ENCODE measurements at regions not wholly inside any gene's neighbourhood (a gene's known extent, or its start where the extent isn't known, plus 50 kb on each side); places are given as distances from the start of the nearest gene placed in this dataset.

DNA sequence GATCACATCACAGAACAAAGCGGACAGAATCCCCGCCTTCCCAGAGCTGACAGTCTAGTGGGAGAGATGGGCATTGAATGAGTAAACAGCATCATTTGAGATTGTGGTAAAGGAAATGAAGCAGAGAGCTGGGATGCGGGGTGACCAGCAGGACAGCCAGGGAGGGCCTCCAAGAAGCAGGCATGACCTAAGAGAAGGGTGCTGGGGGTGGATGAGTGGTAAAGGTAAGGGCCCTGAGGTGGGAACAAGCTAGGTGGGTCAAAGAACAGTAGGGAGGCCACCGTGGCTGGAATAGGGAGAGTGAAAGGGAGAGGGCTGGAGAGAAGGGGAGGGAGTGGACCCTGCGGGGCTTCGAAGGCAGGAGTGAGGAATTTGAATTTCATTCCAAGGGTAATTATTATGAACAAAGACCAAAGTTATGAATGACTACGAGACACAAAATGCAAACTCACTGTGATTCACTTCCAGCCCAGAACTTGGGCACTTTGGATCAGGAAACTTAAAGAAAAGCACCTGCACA is 61.4 kb downstream of the CEBPB start:
- TF ChIP-seq, protein P1, sequence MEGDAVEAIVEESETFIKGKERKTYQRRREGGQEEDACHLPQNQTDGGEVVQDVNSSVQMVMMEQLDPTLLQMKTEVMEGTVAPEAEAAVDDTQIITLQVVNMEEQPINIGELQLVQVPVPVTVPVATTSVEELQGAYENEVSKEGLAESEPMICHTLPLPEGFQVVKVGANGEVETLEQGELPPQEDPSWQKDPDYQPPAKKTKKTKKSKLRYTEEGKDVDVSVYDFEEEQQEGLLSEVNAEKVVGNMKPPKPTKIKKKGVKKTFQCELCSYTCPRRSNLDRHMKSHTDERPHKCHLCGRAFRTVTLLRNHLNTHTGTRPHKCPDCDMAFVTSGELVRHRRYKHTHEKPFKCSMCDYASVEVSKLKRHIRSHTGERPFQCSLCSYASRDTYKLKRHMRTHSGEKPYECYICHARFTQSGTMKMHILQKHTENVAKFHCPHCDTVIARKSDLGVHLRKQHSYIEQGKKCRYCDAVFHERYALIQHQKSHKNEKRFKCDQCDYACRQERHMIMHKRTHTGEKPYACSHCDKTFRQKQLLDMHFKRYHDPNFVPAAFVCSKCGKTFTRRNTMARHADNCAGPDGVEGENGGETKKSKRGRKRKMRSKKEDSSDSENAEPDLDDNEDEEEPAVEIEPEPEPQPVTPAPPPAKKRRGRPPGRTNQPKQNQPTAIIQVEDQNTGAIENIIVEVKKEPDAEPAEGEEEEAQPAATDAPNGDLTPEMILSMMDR (IDR thresholded peaks at IDR 0.05; ENCODE audit: unreplicated experiment) = no peak
- Mint-ChIP-seq H3K27ac (ENCODE audit: unreplicated experiment) (peak overlapping the region; percentile 57), H3K36me3 (ENCODE audit: insufficient read depth, unreplicated experiment) (peaks cover 16% of the 10 kb centered on the region), H3K4me3 (ENCODE audit: low read depth, unreplicated experiment) (no peak overlapping the region), H3K9me3 (ENCODE audit: low read depth, unreplicated experiment) (no peaks in the 10 kb centered on the region), H3K4me1 (ENCODE audit: low read depth, unreplicated experiment) (peaks cover 51% of the 10 kb centered on the region), H3K27me3 (ENCODE audit: unreplicated experiment) (no peaks in the 10 kb centered on the region)
- DNase-seq = no peak
- intact Hi-C loops (cut with micrococcal nuclease; ENCODE audit: unreplicated experiment) = no loop called here
- CTCF ChIA-PET = no interaction called here
- BruUV-seq (replicated peaks) = no TSS peak

GRCh38 chr20:50252701-50253100 is 62.1 kb downstream of the CEBPB start:
- Mint-ChIP-seq H3K4me1 (ENCODE audit: low read depth, unreplicated experiment) (peaks cover 51% of the 10 kb centered on the region), H3K36me3 (ENCODE audit: insufficient read depth, unreplicated experiment) (peaks cover 13% of the 10 kb centered on the region), H3K27ac (ENCODE audit: unreplicated experiment) (peak overlapping the region; percentile 57), H3K9me3 (ENCODE audit: low read depth, unreplicated experiment) (no peaks in the 10 kb centered on the region), H3K4me3 (ENCODE audit: low read depth, unreplicated experiment) (no peak overlapping the region), H3K27me3 (ENCODE audit: unreplicated experiment) (no peaks in the 10 kb centered on the region)
- no TSS peak for BruUV-seq (replicated peaks)
- intact Hi-C loops (cut with micrococcal nuclease; ENCODE audit: unreplicated experiment) = no loop called here
- no peak for DNase-seq
- TF ChIP-seq, protein P1 (IDR thresholded peaks at IDR 0.05; ENCODE audit: unreplicated experiment) = no peak
- CTCF ChIA-PET = no interaction called here

- no peak overlapping the region for H3K27ac Mint-ChIP-seq (ENCODE audit: unreplicated experiment)
- BruUV-seq (replicated peaks) = no TSS peak
- peaks cover 51% of the 10 kb centered on the region for H3K4me1 Mint-ChIP-seq (ENCODE audit: low read depth, unreplicated experiment)
- H3K27me3 Mint-ChIP-seq (ENCODE audit: unreplicated experiment) = no peaks in the 10 kb centered on the region
- intact Hi-C loops (cut with micrococcal nuclease; ENCODE audit: unreplicated experiment) = no loop called here
- no peaks in the 10 kb centered on the region for H3K9me3 Mint-ChIP-seq (ENCODE audit: low read depth, unreplicated experiment)
- CTCF ChIA-PET = interaction anchor here (0.7 kb wide), 1 partner anchor 21 kb away, joined by 3 read pairs; no protein-coding TSS in a partner anchor
- TF ChIP-seq, protein P1 (IDR thresholded peaks at IDR 0.05; ENCODE audit: unreplicated experiment) = no peak
- peaks cover 9% of the 10 kb centered on the region for H3K36me3 Mint-ChIP-seq (ENCODE audit: insufficient read depth, unreplicated experiment)
- no peak for DNase-seq
- no peak overlapping the region for H3K4me3 Mint-ChIP-seq (ENCODE audit: low read depth, unreplicated experiment)
Measured at GRCh38 chr20:50253101-50253500, 62.5 kb downstream of the CEBPB start.

GRCh38 chr20:50254466-50255079 is 63.9 kb downstream of the CEBPB start:
- BruUV-seq (replicated peaks) = no TSS peak
- Mint-ChIP-seq H3K9me3 (ENCODE audit: low read depth, unreplicated experiment) (no peaks in the 10 kb centered on the region), H3K27ac (ENCODE audit: unreplicated experiment) (no peak overlapping the region), H3K4me1 (ENCODE audit: low read depth, unreplicated experiment) (peaks cover 47% of the 10 kb centered on the region), H3K4me3 (ENCODE audit: low read depth, unreplicated experiment) (no peak overlapping the region), H3K36me3 (ENCODE audit: insufficient read depth, unreplicated experiment) (peaks cover 5% of the 10 kb centered on the region), H3K27me3 (ENCODE audit: unreplicated experiment) (no peaks in the 10 kb centered on the region)
- no peak for DNase-seq
- intact Hi-C loops (cut with micrococcal nuclease; ENCODE audit: unreplicated experiment) = no loop called here
- CTCF ChIA-PET = interaction anchor here (0.6 to 2.5 kb wide), 3 partner anchors 11 to 693 kb away, joined by 3 to 6 read pairs (median 3); no protein-coding TSS in a partner anchor
- TF ChIP-seq, protein P1 (IDR thresholded peaks at IDR 0.05; ENCODE audit: unreplicated experiment) = no peak
